ENCODE measurements at regions not wholly inside any gene's neighbourhood (a gene's known extent, or its start where the extent isn't known, plus 50 kb on each side); places are given as distances from the start of the nearest gene placed in this dataset.

- Histone ChIP-seq H3K27ac (ENCODE audit: low read depth, low read length) (no peak overlapping the region), H3K9ac (ENCODE audit: low read depth, low read length) (no peak overlapping the region), H3K9me3 (ENCODE audit: insufficient read depth, low read depth, low read length) (no peaks in the 10 kb centered on the region), H3K36me3 (ENCODE audit: insufficient read depth, low read length) (no peaks in the 10 kb centered on the region), H3K4me3 (ENCODE audit: low read length) (no peak overlapping the region), H3K4me1 (ENCODE audit: insufficient read depth, low read length) (no peaks in the 10 kb centered on the region), H3K27me3 (ENCODE audit: insufficient read depth, low read length) (no peaks in the 10 kb centered on the region)
- 96% methylated on average over 3 of the region's 3 CpGs for WGBS
Measured at GRCh38 chr10:128813574-128813973, 653.5 kb upstream of the MGMT start.

DNA sequence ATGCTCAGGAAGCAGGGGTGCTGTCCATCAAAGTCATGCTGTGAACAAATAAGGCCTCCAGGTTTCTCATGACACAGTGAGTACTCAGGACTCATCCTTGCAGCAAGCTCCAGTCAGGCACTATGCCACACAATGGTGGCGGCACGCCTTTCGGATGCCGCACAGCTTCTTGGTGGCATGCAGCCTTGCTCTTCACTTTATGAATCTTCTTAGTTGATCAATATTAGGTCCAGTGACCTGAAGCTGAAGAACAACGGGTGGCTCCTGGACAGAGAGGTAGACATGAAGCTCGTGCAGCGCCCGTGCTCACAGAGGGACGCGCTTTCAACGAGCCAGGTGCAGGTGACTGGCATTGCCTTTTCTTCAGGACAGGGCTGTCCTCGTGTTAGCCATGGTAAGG, 653.0 kb upstream of the MGMT start:
- Histone ChIP-seq H3K27ac (ENCODE audit: low read depth, low read length) (no peak overlapping the region), H3K9me3 (ENCODE audit: insufficient read depth, low read depth, low read length) (no peaks in the 10 kb centered on the region), H3K27me3 (ENCODE audit: insufficient read depth, low read length) (no peaks in the 10 kb centered on the region), H3K36me3 (ENCODE audit: insufficient read depth, low read length) (no peaks in the 10 kb centered on the region), H3K4me3 (ENCODE audit: low read length) (no peak overlapping the region), H3K4me1 (ENCODE audit: insufficient read depth, low read length) (no peaks in the 10 kb centered on the region), H3K9ac (ENCODE audit: low read depth, low read length) (no peak overlapping the region)
- 96% methylated on average over 12 of the region's 12 CpGs for WGBS

GRCh38 chr10:128814782-128815181, 652.3 kb upstream of the MGMT start:
- no peak overlapping the region for H3K27ac ChIP-seq (ENCODE audit: low read depth, low read length)
- H3K4me1 ChIP-seq (ENCODE audit: insufficient read depth, low read length), result no peaks in the 10 kb centered on the region
- no peaks in the 10 kb centered on the region for H3K36me3 ChIP-seq (ENCODE audit: insufficient read depth, low read length)
- 100% methylated on average over 1 of the region's 4 CpGs for WGBS
- H3K9me3 ChIP-seq (ENCODE audit: insufficient read depth, low read depth, low read length), result no peaks in the 10 kb centered on the region
- H3K27me3 ChIP-seq (ENCODE audit: insufficient read depth, low read length), result no peaks in the 10 kb centered on the region
- H3K9ac ChIP-seq (ENCODE audit: low read depth, low read length), result no peak overlapping the region
- no peak overlapping the region for H3K4me3 ChIP-seq (ENCODE audit: low read length)

DNA sequence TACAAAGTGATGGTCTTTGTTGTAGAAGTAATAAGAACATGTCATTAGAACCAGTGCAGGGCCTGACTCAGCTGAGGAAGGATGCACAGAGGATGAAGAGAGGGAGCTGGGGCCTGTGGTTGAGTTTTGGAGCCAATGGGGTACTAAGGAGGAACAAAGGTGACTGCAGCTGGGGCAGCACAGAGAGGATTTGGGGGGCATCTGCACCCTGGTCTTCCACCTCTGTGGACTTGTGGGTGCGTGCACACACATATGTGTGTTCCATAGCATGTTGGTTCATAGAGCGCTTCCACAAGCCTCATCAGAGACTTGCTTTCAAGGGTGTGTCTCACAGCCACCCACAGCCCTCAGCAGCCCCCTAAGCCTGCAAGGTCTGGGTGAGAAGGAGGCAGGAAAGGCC, 650.3 kb upstream of the MGMT start:
- Histone ChIP-seq H3K4me3 (ENCODE audit: low read length) (no peak overlapping the region), H3K36me3 (ENCODE audit: insufficient read depth, low read length) (no peaks in the 10 kb centered on the region), H3K27ac (ENCODE audit: low read depth, low read length) (no peak overlapping the region), H3K9ac (ENCODE audit: low read depth, low read length) (no peak overlapping the region), H3K27me3 (ENCODE audit: insufficient read depth, low read length) (no peaks in the 10 kb centered on the region), H3K9me3 (ENCODE audit: insufficient read depth, low read depth, low read length) (no peaks in the 10 kb centered on the region), H3K4me1 (ENCODE audit: insufficient read depth, low read length) (no peaks in the 10 kb centered on the region)
- WGBS, result 91% methylated on average over 2 of the region's 2 CpGs

DNA sequence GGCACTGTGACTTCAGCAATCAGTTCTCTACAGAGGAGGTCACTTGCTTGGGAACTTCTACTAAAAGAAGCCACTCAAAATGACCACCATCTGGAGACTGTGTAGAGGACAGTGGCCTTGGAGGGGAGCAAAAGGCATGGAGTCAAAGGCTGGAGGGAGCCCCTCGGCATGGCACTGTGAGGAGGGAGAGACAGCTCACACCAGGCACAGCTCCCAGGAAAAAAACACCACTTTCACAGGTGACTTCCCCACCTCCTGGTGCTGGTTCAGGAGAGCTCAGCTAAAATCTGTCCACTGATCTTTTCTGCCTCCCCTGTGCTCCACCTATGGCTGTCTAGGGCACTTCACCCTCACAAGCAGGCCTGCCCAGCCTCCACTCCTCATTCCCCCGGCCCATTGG, 649.4 kb upstream of the MGMT start:
- H3K4me1 ChIP-seq (ENCODE audit: insufficient read depth, low read length), result no peaks in the 10 kb centered on the region
- H3K36me3 ChIP-seq (ENCODE audit: insufficient read depth, low read length), result no peaks in the 10 kb centered on the region
- H3K27me3 ChIP-seq (ENCODE audit: insufficient read depth, low read length), result no peaks in the 10 kb centered on the region
- no peaks in the 10 kb centered on the region for H3K9me3 ChIP-seq (ENCODE audit: insufficient read depth, low read depth, low read length)
- no peak overlapping the region for H3K4me3 ChIP-seq (ENCODE audit: low read length)
- no peak overlapping the region for H3K27ac ChIP-seq (ENCODE audit: low read depth, low read length)
- no peak overlapping the region for H3K9ac ChIP-seq (ENCODE audit: low read depth, low read length)
- 96% methylated on average over 2 of the region's 2 CpGs for WGBS

- WGBS, result 77% methylated on average over 7 of the region's 7 CpGs
- Histone ChIP-seq H3K9ac (ENCODE audit: low read depth, low read length) (no peak overlapping the region), H3K4me3 (ENCODE audit: low read length) (no peak overlapping the region), H3K27ac (ENCODE audit: low read depth, low read length) (no peak overlapping the region), H3K27me3 (ENCODE audit: insufficient read depth, low read length) (no peaks in the 10 kb centered on the region), H3K36me3 (ENCODE audit: insufficient read depth, low read length) (no peaks in the 10 kb centered on the region), H3K9me3 (ENCODE audit: insufficient read depth, low read depth, low read length) (no peaks in the 10 kb centered on the region), H3K4me1 (ENCODE audit: insufficient read depth, low read length) (no peaks in the 10 kb centered on the region)
Measured at GRCh38 chr10:128820663-128821062, 646.4 kb upstream of the MGMT start.

GRCh38 chr10:128823201-128823600, 643.8 kb upstream of the MGMT start:
- H3K36me3 ChIP-seq (ENCODE audit: insufficient read depth, low read length), result no peaks in the 10 kb centered on the region
- WGBS, result 95% methylated on average over 16 of the region's 16 CpGs
- no peak overlapping the region for H3K27ac ChIP-seq (ENCODE audit: low read depth, low read length)
- no peak overlapping the region for H3K4me3 ChIP-seq (ENCODE audit: low read length)
- H3K9ac ChIP-seq (ENCODE audit: low read depth, low read length), result no peak overlapping the region
- no peaks in the 10 kb centered on the region for H3K27me3 ChIP-seq (ENCODE audit: insufficient read depth, low read length)
- H3K9me3 ChIP-seq (ENCODE audit: insufficient read depth, low read depth, low read length), result no peaks in the 10 kb centered on the region
- no peaks in the 10 kb centered on the region for H3K4me1 ChIP-seq (ENCODE audit: insufficient read depth, low read length)

- H3K4me3 ChIP-seq (ENCODE audit: low read length), result no peak overlapping the region
- 98% methylated on average over 6 of the region's 6 CpGs for WGBS
- no peaks in the 10 kb centered on the region for H3K36me3 ChIP-seq (ENCODE audit: insufficient read depth, low read length)
- no peaks in the 10 kb centered on the region for H3K9me3 ChIP-seq (ENCODE audit: insufficient read depth, low read depth, low read length)
- no peaks in the 10 kb centered on the region for H3K27me3 ChIP-seq (ENCODE audit: insufficient read depth, low read length)
- no peaks in the 10 kb centered on the region for H3K4me1 ChIP-seq (ENCODE audit: insufficient read depth, low read length)
- no peak overlapping the region for H3K9ac ChIP-seq (ENCODE audit: low read depth, low read length)
- no peak overlapping the region for H3K27ac ChIP-seq (ENCODE audit: low read depth, low read length)
Measured at GRCh38 chr10:128825626-128826025, 641.4 kb upstream of the MGMT start.

DNA sequence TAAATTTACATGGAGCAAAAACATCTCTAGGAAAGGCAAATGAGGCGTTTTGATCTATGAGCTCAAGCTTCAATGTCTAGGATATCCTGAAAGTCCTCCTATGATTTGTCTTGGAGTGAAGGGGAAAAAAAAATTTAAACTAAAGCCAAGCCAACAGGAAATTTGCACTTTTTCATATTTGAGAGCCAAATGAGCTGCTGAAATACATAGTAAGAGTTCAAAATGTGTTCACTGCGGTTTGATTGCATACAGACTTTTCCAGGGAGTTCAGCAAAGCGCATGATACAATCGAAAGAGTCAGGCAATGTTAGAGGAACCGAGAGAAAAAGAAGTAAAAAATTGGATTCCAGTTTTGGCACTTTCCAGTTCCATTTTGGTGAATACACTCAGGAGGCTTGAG, 633.4 kb upstream of the MGMT start:
- Histone ChIP-seq H3K9ac (ENCODE audit: low read depth, low read length) (no peak overlapping the region), H3K4me3 (ENCODE audit: low read length) (no peak overlapping the region), H3K36me3 (ENCODE audit: insufficient read depth, low read length) (no peaks in the 10 kb centered on the region), H3K27me3 (ENCODE audit: insufficient read depth, low read length) (no peaks in the 10 kb centered on the region), H3K4me1 (ENCODE audit: insufficient read depth, low read length) (no peaks in the 10 kb centered on the region), H3K9me3 (ENCODE audit: insufficient read depth, low read depth, low read length) (no peaks in the 10 kb centered on the region), H3K27ac (ENCODE audit: low read depth, low read length) (no peak overlapping the region)
- WGBS, result 94% methylated on average over 5 of the region's 5 CpGs

- no peaks in the 10 kb centered on the region for H3K36me3 ChIP-seq (ENCODE audit: insufficient read depth, low read length)
- H3K9ac ChIP-seq (ENCODE audit: low read depth, low read length), result no peak overlapping the region
- no peaks in the 10 kb centered on the region for H3K9me3 ChIP-seq (ENCODE audit: insufficient read depth, low read depth, low read length)
- H3K27ac ChIP-seq (ENCODE audit: low read depth, low read length), result no peak overlapping the region
- no peaks in the 10 kb centered on the region for H3K4me1 ChIP-seq (ENCODE audit: insufficient read depth, low read length)
- no peak overlapping the region for H3K4me3 ChIP-seq (ENCODE audit: low read length)
- WGBS, result 95% methylated on average over 5 of the region's 5 CpGs
- no peaks in the 10 kb centered on the region for H3K27me3 ChIP-seq (ENCODE audit: insufficient read depth, low read length)
Measured at GRCh38 chr10:128835361-128835760, 631.7 kb upstream of the MGMT start.

DNA sequence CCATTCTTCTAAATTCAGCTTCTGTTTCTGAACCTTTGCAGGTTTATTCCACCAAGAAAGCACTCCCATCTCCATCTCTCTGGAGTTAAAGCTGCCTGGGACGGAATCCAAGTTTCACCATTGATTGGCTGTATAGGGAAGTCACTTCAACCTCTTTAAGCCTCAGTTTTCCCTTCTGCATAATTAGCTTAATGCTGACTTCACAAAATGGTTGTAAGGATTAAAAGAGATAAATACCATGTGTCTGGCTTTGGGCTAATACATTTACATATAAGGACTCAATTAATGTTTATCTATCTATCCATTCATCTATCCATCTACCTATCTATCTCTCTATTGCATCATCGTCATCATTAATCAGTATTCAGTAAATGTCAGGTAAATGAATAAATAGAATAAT, 629.6 kb upstream of the MGMT start:
- Histone ChIP-seq H3K4me1 (ENCODE audit: insufficient read depth, low read length) (no peaks in the 10 kb centered on the region), H3K27me3 (ENCODE audit: insufficient read depth, low read length) (no peaks in the 10 kb centered on the region), H3K9ac (ENCODE audit: low read depth, low read length) (no peak overlapping the region), H3K27ac (ENCODE audit: low read depth, low read length) (no peak overlapping the region), H3K4me3 (ENCODE audit: low read length) (no peak overlapping the region), H3K9me3 (ENCODE audit: insufficient read depth, low read depth, low read length) (no peaks in the 10 kb centered on the region), H3K36me3 (ENCODE audit: insufficient read depth, low read length) (no peaks in the 10 kb centered on the region)
- WGBS, result 100% methylated on average over 1 of the region's 2 CpGs

DNA sequence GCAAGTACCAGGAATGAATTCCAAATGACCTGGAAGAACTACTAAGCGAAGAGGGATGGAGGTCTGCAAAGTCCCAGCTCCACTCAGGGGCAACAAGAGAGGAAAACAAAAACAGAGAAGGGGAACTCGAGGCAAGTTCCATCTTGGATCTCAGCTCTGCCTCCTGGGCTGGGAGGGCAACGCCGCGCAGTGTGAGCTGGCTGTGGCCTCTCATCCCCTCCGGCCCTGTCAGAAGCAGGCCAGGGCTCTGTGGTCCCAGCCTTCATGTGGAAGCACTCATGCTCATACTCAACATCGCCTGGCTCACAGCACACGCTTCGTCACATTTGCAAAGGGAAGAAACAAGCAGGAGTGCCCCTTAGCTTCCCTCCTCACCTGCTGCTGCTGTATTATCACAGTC, 627.9 kb upstream of the MGMT start:
- H3K4me1 ChIP-seq (ENCODE audit: insufficient read depth, low read length), result no peaks in the 10 kb centered on the region
- H3K4me3 ChIP-seq (ENCODE audit: low read length), result no peak overlapping the region
- H3K9me3 ChIP-seq (ENCODE audit: insufficient read depth, low read depth, low read length), result no peaks in the 10 kb centered on the region
- H3K27me3 ChIP-seq (ENCODE audit: insufficient read depth, low read length), result no peaks in the 10 kb centered on the region
- H3K36me3 ChIP-seq (ENCODE audit: insufficient read depth, low read length), result no peaks in the 10 kb centered on the region
- 94% methylated on average over 9 of the region's 9 CpGs for WGBS
- H3K9ac ChIP-seq (ENCODE audit: low read depth, low read length), result no peak overlapping the region
- no peak overlapping the region for H3K27ac ChIP-seq (ENCODE audit: low read depth, low read length)
